ENCODE measurements at regions not wholly inside any gene's neighbourhood (a gene's known extent, or its start where the extent isn't known, plus 50 kb on each side); places are given as distances from the start of the nearest gene placed in this dataset.
A peak's percentile ranks its signal among the peaks of the same experiment; 100 is the strongest.
"Not testable (repeated sequence)": the region's sequence is repeated elsewhere in the genome, so short reads cannot be mapped to it uniquely, and the experiment has no call there.

DNA sequence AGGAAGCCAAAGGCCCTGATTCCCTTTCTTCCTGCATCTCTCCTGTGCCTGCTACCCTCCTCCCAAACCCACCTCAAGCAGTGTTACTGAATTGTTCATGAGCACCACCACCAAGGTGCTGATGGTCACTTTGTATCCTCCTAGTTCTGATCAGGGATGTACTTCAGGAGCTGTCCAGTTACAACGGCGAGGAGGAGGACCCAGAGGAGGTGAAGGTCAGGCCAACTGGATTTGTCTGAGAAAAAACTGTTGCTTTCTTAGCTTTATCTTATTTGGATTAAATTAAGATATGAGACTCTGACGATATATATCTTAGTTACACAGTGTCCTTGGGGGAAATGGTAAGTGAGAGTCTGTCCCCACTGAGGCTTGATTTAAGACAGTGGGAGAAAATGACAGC is 135.0 kb upstream of the THOC3 start:
- H3K27ac ChIP-seq (replicated peaks); H3K4me3 ChIP-seq (replicated peaks; ENCODE audit: insufficient read depth, low read length); H3K27me3 ChIP-seq (ENCODE audit: insufficient read depth, poor library complexity, severe bottlenecking); DNase-seq (ENCODE audit: low read depth in 1 of 2, low spot score in 1 of 2): not testable (repeated sequence)

DNA sequence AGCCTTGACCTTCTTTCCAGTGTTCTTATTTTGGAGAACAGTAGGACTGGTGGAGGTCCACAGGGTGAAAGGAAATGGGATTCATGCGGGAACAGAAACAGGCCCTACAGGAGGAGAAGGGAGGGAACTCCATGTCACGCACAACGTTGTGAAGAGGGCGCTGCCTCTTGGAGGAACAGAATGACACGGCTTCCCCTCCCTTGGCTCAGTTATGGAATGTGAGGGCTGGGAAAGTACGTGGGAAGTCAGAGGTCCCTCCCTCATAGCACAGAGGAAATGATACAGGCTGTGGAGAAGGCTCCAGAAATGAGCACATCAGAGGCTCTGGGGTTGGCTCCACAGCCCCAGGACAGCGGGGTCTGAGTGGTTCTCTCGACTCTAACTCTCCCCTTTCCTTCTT is 125.3 kb upstream of the SIMC1 start:
- not testable (repeated sequence) for H3K4me3 ChIP-seq (replicated peaks; ENCODE audit: insufficient read depth, low read length); H3K27me3 ChIP-seq (ENCODE audit: insufficient read depth, poor library complexity, severe bottlenecking); H3K27ac ChIP-seq (replicated peaks); DNase-seq (ENCODE audit: low read depth in 1 of 2, low spot score in 1 of 2)

DNA sequence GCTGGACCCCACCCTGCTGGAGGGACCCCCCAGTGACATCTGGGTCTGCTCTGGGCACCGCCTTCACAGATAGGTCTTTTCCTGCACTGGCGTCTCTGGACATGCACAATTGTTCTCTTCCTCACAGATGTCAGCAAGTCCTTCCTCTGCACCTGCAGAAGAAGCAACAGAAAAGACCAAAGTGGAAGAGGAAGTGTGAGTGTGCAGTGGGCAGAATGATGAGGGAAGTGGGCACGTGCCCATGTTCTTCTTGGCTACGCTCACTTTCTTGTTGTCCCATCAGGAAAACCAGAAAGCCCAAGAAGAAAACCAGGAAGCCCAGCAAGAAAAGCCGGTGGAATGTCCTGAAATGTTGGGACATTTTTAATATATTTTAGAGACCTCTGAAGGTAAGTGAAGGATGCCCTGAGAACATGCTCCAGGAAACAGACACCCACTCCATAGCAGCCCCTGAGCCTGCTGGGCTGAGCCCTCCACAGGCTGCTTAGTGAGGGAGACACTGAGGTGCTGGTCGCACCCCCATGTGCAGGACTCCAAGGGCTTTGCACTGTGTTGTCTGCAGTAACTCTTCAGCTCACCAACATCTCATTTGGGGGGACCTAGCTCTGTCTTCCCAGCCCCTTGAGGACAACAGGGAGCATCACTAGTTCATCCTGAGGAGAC is 124.4 kb upstream of the SIMC1 start:
- not testable (repeated sequence) for DNase-seq (ENCODE audit: low read depth in 1 of 2, low spot score in 1 of 2); H3K4me3 ChIP-seq (replicated peaks; ENCODE audit: insufficient read depth, low read length)

DNA sequence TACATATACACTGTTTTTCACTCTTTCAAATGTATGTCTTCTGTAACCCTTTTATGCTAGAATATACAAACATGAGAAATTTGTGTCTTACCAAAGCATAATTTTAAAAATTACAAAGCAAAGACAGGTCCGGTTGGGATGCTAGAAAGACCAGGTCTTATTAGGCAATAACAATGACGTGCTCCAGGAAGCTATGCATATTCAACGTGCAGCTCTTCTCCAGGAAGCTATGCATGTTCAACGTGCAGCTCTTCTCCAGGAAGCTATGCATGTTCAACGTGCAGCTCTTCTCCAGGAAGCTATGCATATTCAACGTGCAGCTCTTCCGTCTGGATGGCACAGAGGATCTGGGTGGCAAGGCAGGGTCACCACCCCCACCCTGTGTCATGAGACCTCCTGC is 123.4 kb upstream of the SIMC1 start:
- not testable (repeated sequence) for H3K27me3 ChIP-seq (ENCODE audit: insufficient read depth, poor library complexity, severe bottlenecking); H3K27ac ChIP-seq (replicated peaks); DNase-seq (ENCODE audit: low read depth in 1 of 2, low spot score in 1 of 2); H3K4me3 ChIP-seq (replicated peaks; ENCODE audit: insufficient read depth, low read length)

More for the DNA sequence above, 124.4 kb upstream of the SIMC1 start:
- not testable (repeated sequence) for H3K27ac ChIP-seq (replicated peaks); H3K27me3 ChIP-seq (ENCODE audit: insufficient read depth, poor library complexity, severe bottlenecking)

DNA sequence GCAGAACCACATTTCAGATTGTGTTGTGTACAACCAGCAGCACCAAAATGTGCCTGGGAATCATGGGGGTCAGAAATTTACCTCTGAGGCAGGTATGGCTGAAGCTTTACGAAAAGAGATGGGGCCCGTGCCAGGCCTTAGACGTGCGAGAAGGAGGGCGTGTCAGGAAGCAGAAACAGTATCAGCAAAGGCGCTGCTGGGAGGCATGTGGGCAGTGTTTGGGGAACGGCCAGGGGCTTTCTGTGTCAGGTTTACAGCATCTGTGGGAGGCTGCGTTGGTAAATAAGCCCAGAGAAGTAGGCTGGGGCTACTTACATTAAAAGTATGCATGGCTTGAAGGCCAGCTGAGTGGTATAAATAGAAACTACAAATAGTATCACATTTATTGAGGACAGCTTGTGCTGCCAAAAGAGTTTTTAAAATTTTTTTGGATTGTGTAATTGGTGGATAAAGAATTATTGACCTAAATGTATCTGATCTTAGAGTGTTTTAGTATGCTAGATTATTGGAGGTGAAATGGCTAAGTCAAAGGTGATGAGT is 120.5 kb upstream of the SIMC1 start:
- not testable (repeated sequence) for H3K27me3 ChIP-seq (ENCODE audit: insufficient read depth, poor library complexity, severe bottlenecking); DNase-seq (ENCODE audit: low read depth in 1 of 2, low spot score in 1 of 2); H3K4me3 ChIP-seq (replicated peaks; ENCODE audit: insufficient read depth, low read length); H3K27ac ChIP-seq (replicated peaks)

DNA sequence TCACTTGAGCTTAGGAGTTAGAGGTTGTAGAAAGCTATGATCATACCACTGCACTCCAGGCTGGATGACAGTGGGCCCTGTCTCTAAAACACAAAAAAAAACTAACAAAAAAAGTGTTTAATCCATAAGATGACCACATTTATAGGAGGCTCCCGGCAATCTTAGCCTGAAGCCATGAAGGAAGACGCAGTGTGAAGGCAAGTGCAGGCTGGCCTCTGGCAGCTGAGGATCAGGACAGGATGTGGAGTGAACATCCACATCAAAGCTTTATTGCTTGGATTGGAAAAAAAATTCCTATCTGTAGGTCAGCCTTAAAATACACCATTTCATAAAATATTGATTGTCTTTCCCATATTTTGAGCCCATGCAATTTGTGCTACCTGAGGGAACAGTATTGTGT is 115.9 kb upstream of the SIMC1 start:
- not testable (repeated sequence) for H3K27me3 ChIP-seq (ENCODE audit: insufficient read depth, poor library complexity, severe bottlenecking); H3K27ac ChIP-seq (replicated peaks); DNase-seq (ENCODE audit: low read depth in 1 of 2, low spot score in 1 of 2); H3K4me3 ChIP-seq (replicated peaks; ENCODE audit: insufficient read depth, low read length)

DNA sequence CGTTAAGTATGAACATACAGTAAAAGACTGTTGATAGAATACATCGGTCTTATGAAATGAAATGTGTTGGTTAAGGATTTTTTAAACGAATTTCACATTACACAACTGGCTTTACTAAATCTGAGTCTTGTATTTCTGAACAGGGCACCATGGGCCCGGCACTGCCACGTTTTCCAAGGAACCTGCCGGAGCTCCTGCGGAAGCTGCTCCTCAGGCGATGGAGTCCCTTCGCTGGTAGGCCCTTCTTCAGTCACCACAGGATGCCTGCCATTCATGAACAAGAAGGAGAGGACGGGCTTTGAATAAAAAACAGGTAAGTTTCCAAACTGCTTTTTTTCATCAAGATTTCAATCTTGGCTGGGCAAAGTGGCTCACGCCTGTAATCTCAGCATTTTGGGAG is 114.1 kb upstream of the SIMC1 start:
- DNase-seq (ENCODE audit: low read depth in 1 of 2, low spot score in 1 of 2); H3K4me3 ChIP-seq (replicated peaks; ENCODE audit: insufficient read depth, low read length): not testable (repeated sequence)

DNA sequence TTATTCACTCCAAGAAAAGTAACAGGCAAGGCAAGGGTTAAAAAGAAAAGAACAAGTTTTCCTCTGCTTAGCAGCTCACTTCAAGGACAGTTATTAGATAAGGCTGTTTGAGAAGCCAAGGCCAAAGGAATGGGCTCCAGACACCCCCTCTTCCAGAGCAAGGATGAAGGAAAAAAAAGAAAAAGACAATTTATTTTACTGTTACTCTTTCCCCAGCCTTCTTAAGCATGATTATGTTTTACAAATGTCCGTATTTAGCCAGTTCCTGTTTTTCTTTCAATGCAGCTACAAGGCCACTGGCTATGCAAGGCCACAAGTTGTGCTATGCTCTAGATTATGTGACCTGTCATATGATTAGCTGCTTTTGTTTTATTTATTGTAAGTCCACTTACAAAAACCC is 106.5 kb upstream of the SIMC1 start:
- TF ChIP-seq, protein P1, sequence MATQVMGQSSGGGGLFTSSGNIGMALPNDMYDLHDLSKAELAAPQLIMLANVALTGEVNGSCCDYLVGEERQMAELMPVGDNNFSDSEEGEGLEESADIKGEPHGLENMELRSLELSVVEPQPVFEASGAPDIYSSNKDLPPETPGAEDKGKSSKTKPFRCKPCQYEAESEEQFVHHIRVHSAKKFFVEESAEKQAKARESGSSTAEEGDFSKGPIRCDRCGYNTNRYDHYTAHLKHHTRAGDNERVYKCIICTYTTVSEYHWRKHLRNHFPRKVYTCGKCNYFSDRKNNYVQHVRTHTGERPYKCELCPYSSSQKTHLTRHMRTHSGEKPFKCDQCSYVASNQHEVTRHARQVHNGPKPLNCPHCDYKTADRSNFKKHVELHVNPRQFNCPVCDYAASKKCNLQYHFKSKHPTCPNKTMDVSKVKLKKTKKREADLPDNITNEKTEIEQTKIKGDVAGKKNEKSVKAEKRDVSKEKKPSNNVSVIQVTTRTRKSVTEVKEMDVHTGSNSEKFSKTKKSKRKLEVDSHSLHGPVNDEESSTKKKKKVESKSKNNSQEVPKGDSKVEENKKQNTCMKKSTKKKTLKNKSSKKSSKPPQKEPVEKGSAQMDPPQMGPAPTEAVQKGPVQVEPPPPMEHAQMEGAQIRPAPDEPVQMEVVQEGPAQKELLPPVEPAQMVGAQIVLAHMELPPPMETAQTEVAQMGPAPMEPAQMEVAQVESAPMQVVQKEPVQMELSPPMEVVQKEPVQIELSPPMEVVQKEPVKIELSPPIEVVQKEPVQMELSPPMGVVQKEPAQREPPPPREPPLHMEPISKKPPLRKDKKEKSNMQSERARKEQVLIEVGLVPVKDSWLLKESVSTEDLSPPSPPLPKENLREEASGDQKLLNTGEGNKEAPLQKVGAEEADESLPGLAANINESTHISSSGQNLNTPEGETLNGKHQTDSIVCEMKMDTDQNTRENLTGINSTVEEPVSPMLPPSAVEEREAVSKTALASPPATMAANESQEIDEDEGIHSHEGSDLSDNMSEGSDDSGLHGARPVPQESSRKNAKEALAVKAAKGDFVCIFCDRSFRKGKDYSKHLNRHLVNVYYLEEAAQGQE (IDR thresholded peaks at IDR 0.05; ENCODE audit: insufficient replicate concordance, low read depth): no peak
- TF ChIP-seq POLR2AphosphoS5 (IDR thresholded peaks at IDR 0.05; ENCODE audit: low read depth) (no peak), SPI1 (IDR thresholded peaks at IDR 0.05; ENCODE audit: borderline replicate concordance, low read depth) (peak; percentile 68; the same call in 1 of the 2 replicates)
- Histone ChIP-seq H3K27me3 (ENCODE audit: insufficient read depth, poor library complexity, severe bottlenecking) (peaks cover 29% of the 10 kb centered on the region), H3K27ac (replicated peaks) (no peak overlapping the region), H3K4me3 (replicated peaks; ENCODE audit: insufficient read depth, low read length) (no peak overlapping the region)
- no peak for DNase-seq (ENCODE audit: low read depth in 1 of 2, low spot score in 1 of 2)

More for the DNA sequence above, 114.1 kb upstream of the SIMC1 start:
- H3K27me3 ChIP-seq (ENCODE audit: insufficient read depth, poor library complexity, severe bottlenecking); H3K27ac ChIP-seq (replicated peaks): not testable (repeated sequence)

DNA sequence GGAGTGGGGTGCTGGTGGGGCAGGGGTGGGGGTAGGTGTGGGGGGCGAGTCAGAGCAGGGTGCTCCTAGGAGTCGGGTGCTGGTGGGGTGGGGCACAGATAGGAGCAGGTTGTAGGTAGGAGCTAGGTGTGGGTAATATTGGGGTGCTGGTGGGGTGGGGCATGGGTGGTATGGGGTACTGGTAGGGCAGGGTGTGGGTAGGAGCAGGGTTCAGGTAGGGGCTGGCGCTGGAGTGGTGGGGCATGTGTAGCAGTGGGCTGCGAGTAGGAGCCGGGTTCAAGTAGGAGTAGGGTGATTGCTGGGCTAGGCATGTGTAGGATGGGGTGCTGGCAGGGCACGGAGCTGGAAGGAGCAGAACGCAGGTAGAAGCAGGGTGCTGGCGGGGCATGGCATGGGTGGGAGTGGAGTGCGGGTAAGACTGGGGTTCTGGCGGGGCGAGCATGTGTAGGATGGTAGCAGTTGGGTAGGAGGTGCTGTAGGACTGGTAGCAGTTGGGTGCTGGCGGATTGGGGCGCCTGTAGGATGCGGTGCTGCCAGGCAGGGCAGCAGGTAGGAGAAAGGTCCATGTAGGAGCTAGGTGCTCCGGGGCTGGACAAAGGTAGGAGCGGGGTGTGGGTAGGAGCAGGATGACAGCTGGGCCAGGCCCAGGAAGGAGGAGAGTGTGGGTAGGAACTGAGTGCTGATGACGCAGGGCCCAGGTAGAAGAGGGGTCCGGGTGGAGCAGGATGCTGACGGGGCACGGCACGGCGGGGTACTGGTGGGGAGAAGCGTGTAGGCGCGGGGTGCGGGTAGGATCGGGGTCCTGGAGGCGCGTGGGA is 105.5 kb upstream of the SIMC1 start:
- no peak for TF ChIP-seq GABPA (IDR thresholded peaks at IDR 0.05; ENCODE audit: low read depth)
- no peak for TF ChIP-seq POLR2AphosphoS5 (IDR thresholded peaks at IDR 0.05; ENCODE audit: low read depth)
- TF ChIP-seq, protein P2, sequence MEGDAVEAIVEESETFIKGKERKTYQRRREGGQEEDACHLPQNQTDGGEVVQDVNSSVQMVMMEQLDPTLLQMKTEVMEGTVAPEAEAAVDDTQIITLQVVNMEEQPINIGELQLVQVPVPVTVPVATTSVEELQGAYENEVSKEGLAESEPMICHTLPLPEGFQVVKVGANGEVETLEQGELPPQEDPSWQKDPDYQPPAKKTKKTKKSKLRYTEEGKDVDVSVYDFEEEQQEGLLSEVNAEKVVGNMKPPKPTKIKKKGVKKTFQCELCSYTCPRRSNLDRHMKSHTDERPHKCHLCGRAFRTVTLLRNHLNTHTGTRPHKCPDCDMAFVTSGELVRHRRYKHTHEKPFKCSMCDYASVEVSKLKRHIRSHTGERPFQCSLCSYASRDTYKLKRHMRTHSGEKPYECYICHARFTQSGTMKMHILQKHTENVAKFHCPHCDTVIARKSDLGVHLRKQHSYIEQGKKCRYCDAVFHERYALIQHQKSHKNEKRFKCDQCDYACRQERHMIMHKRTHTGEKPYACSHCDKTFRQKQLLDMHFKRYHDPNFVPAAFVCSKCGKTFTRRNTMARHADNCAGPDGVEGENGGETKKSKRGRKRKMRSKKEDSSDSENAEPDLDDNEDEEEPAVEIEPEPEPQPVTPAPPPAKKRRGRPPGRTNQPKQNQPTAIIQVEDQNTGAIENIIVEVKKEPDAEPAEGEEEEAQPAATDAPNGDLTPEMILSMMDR (IDR thresholded peaks at IDR 0.05; ENCODE audit: insufficient read depth, low read length): no peak
- no peak for TF ChIP-seq SPI1 (IDR thresholded peaks at IDR 0.05; ENCODE audit: borderline replicate concordance, low read depth)
- TF ChIP-seq, protein P1 (IDR thresholded peaks at IDR 0.05; ENCODE audit: insufficient replicate concordance, low read depth): no peak
- peaks cover 29% of the 10 kb centered on the region for H3K27me3 ChIP-seq (ENCODE audit: insufficient read depth, poor library complexity, severe bottlenecking)
- no peak overlapping the region for H3K4me3 ChIP-seq (replicated peaks; ENCODE audit: insufficient read depth, low read length)
- no peak overlapping the region for H3K27ac ChIP-seq (replicated peaks)
- no peak for DNase-seq (ENCODE audit: low read depth in 1 of 2, low spot score in 1 of 2)
